ENCODE measurements at regions not wholly inside any gene's neighbourhood (a gene's known extent, or its start where the extent isn't known, plus 50 kb on each side); places are given as distances from the start of the nearest gene placed in this dataset.
"Not testable (repeated sequence)": the region's sequence is repeated elsewhere in the genome, so short reads cannot be mapped to it uniquely, and the experiment has no call there.

- Mint-ChIP-seq H3K4me1 (peaks cover 0 to 6% (median 0%) of the 10 kb centered on the region in 7 donors), H3K27me3 (peaks cover 0 to 25% (median 0%) of the 10 kb centered on the region in 5 donors), H3K9me3 (peaks cover 0 to 16% (median 5%) of the 10 kb centered on the region in 11 donors), H3K27ac (no peak overlapping the region), H3K4me3 (no peak overlapping the region), H3K36me3 (no peaks in the 10 kb centered on the region)
- Histone ChIP-seq H3K4me1 (ENCODE audit: control insufficient read depth in 2 of 2, insufficient read depth in 2 of 2, low read length in 2 of 2) (no peaks in the 10 kb centered on the region), H3K9me3 (ENCODE audit: control insufficient read depth in 2 of 3, low read length in 3 of 3) (no peaks in the 10 kb centered on the region), H3K27me3 (ENCODE audit: control insufficient read depth in 2 of 2, insufficient read depth in 2 of 2, low read length in 2 of 2) (no peaks in the 10 kb centered on the region), H3K36me3 (ENCODE audit: control insufficient read depth in 2 of 3, insufficient read depth in 3 of 3, low read length in 3 of 3) (no peaks in the 10 kb centered on the region), H3K27ac (ENCODE audit: low read depth, low read length) (no peak overlapping the region), H3K4me3 (ENCODE audit: low read length) (no peak overlapping the region)
- ChIA-PET CTCF (interaction anchor here (1.0 to 1.3 kb wide), 2 partner anchors 20 to 284 kb away, joined by 3 read pairs; no protein-coding TSS in a partner anchor), POLR2A (no interaction called here)
- intact Hi-C loops (cut with micrococcal nuclease), result no loop called here
- DNase-seq, result no peak
- ATAC-seq, result peak; percentile 32
These were observed 75.8 kb upstream of the ADRB2 start for GRCh38 chr5:148750614-148751013.

GRCh38 chr5:148751025-148751424 is 75.4 kb upstream of the ADRB2 start:
- POLR2A ChIA-PET, result no interaction called here
- H3K4me3 Mint-ChIP-seq, result no peak overlapping the region
- peaks cover 0 to 6% (median 0%) of the 10 kb centered on the region in 7 donors for H3K4me1 Mint-ChIP-seq
- intact Hi-C loops (cut with micrococcal nuclease), result no loop called here
- no peaks in the 10 kb centered on the region for H3K9me3 ChIP-seq (ENCODE audit: control insufficient read depth in 2 of 3, low read length in 3 of 3)
- H3K4me1 ChIP-seq (ENCODE audit: control insufficient read depth in 2 of 2, insufficient read depth in 2 of 2, low read length in 2 of 2), result no peaks in the 10 kb centered on the region
- H3K27me3 Mint-ChIP-seq, result peaks cover 0 to 25% (median 2%) of the 10 kb centered on the region in 5 donors
- H3K36me3 ChIP-seq (ENCODE audit: control insufficient read depth in 2 of 3, insufficient read depth in 3 of 3, low read length in 3 of 3), result no peaks in the 10 kb centered on the region
- no peak overlapping the region for H3K4me3 ChIP-seq (ENCODE audit: low read length)
- no peak overlapping the region for H3K27ac Mint-ChIP-seq
- H3K9me3 Mint-ChIP-seq, result peaks cover 0 to 19% (median 5%) of the 10 kb centered on the region in 11 donors
- CTCF ChIA-PET, result interaction anchor here (1.0 kb wide), 1 partner anchor 20 kb away, joined by 3 read pairs; no protein-coding TSS in a partner anchor
- no peaks in the 10 kb centered on the region for H3K36me3 Mint-ChIP-seq
- no peak for ATAC-seq
- DNase-seq, result no peak
- no peak overlapping the region for H3K27ac ChIP-seq (ENCODE audit: low read depth, low read length)
- H3K27me3 ChIP-seq (ENCODE audit: control insufficient read depth in 2 of 2, insufficient read depth in 2 of 2, low read length in 2 of 2), result no peaks in the 10 kb centered on the region

- H3K36me3 ChIP-seq (ENCODE audit: control insufficient read depth in 2 of 3, insufficient read depth in 3 of 3, low read length in 3 of 3); ATAC-seq; H3K36me3 Mint-ChIP-seq; intact Hi-C loops (cut with micrococcal nuclease); H3K9me3 ChIP-seq (ENCODE audit: control insufficient read depth in 2 of 3, low read length in 3 of 3); H3K4me1 Mint-ChIP-seq; H3K4me3 ChIP-seq (ENCODE audit: low read length); POLR2A ChIA-PET; CTCF ChIA-PET; DNase-seq; H3K27ac ChIP-seq (ENCODE audit: low read depth, low read length); H3K4me3 Mint-ChIP-seq; H3K27me3 ChIP-seq (ENCODE audit: control insufficient read depth in 2 of 2, insufficient read depth in 2 of 2, low read length in 2 of 2); H3K4me1 ChIP-seq (ENCODE audit: control insufficient read depth in 2 of 2, insufficient read depth in 2 of 2, low read length in 2 of 2); H3K27ac Mint-ChIP-seq: not testable (repeated sequence)
- Mint-ChIP-seq H3K9me3 (peaks cover 0 to 30% (median 6%) of the 10 kb centered on the region in 11 donors), H3K27me3 (peaks cover 7 to 31% (median 9%) of the 10 kb centered on the region in 5 donors)
These were observed 74.0 kb upstream of the ADRB2 start for GRCh38 chr5:148752375-148752774.

- H3K4me1 Mint-ChIP-seq, result no peaks in the 10 kb centered on the region
- no peak overlapping the region for H3K27ac Mint-ChIP-seq
- Histone ChIP-seq H3K27me3 (ENCODE audit: control insufficient read depth in 2 of 2, insufficient read depth in 2 of 2, low read length in 2 of 2) (no peaks in the 10 kb centered on the region), H3K27ac (ENCODE audit: low read depth, low read length) (no peak overlapping the region), H3K9me3 (ENCODE audit: control insufficient read depth in 2 of 3, low read length in 3 of 3) (no peaks in the 10 kb centered on the region), H3K4me3 (ENCODE audit: low read length) (no peak overlapping the region), H3K36me3 (ENCODE audit: control insufficient read depth in 2 of 3, insufficient read depth in 3 of 3, low read length in 3 of 3) (no peaks in the 10 kb centered on the region), H3K4me1 (ENCODE audit: control insufficient read depth in 2 of 2, insufficient read depth in 2 of 2, low read length in 2 of 2) (no peaks in the 10 kb centered on the region)
- POLR2A ChIA-PET, result no interaction called here
- DNase-seq (no peak), ATAC-seq (no peak)
- peaks cover 0 to 5% (median 0%) of the 10 kb centered on the region in 5 donors for H3K36me3 Mint-ChIP-seq
- H3K9me3 Mint-ChIP-seq, result peaks cover 0 to 38% (median 7%) of the 10 kb centered on the region in 11 donors
- CTCF ChIA-PET, result interaction anchor here (0.7 kb wide), 2 partner anchors 26 to 511 kb away, joined by 3 read pairs; no protein-coding TSS in a partner anchor
- H3K27me3 Mint-ChIP-seq, result peaks cover 9 to 45% (median 25%) of the 10 kb centered on the region in 5 donors
- intact Hi-C loops (cut with micrococcal nuclease), result no loop called here
- no peak overlapping the region for H3K4me3 Mint-ChIP-seq
These were observed 67.3 kb upstream of the ADRB2 start for GRCh38 chr5:148759101-148759500.

- Histone ChIP-seq H3K9me3 (ENCODE audit: control insufficient read depth in 2 of 3, low read length in 3 of 3) (no peaks in the 10 kb centered on the region), H3K4me3 (ENCODE audit: low read length) (no peak overlapping the region), H3K4me1 (ENCODE audit: control insufficient read depth in 2 of 2, insufficient read depth in 2 of 2, low read length in 2 of 2) (no peaks in the 10 kb centered on the region), H3K36me3 (ENCODE audit: control insufficient read depth in 2 of 3, insufficient read depth in 3 of 3, low read length in 3 of 3) (no peaks in the 10 kb centered on the region), H3K27me3 (ENCODE audit: control insufficient read depth in 2 of 2, insufficient read depth in 2 of 2, low read length in 2 of 2) (no peaks in the 10 kb centered on the region), H3K27ac (ENCODE audit: low read depth, low read length) (no peak overlapping the region)
- H3K4me1 Mint-ChIP-seq, result no peaks in the 10 kb centered on the region
- POLR2A ChIA-PET, result no interaction called here
- DNase-seq (no peak), ATAC-seq (peak; percentile 44)
- peaks cover 0 to 5% (median 0%) of the 10 kb centered on the region in 5 donors for H3K36me3 Mint-ChIP-seq
- peaks cover 1 to 48% (median 35%) of the 10 kb centered on the region in 5 donors for H3K27me3 Mint-ChIP-seq
- no peak overlapping the region for H3K27ac Mint-ChIP-seq
- intact Hi-C loops (cut with micrococcal nuclease), result no loop called here
- H3K4me3 Mint-ChIP-seq, result no peak overlapping the region
- CTCF ChIA-PET, result no interaction called here
- H3K9me3 Mint-ChIP-seq, result peaks cover 0 to 25% (median 5%) of the 10 kb centered on the region in 11 donors
These were observed 65.3 kb upstream of the ADRB2 start for GRCh38 chr5:148760945-148761638.

GRCh38 chr5:148763996-148764395 is 62.4 kb upstream of the ADRB2 start:
- Mint-ChIP-seq H3K36me3 (peaks cover 0 to 4% (median 0%) of the 10 kb centered on the region in 5 donors), H3K27ac (no peak overlapping the region), H3K4me3 (no peak overlapping the region), H3K27me3 (peaks cover 20 to 50% (median 43%) of the 10 kb centered on the region in 5 donors), H3K9me3 (no peaks in the 10 kb centered on the region), H3K4me1 (peaks cover 0 to 4% (median 0%) of the 10 kb centered on the region in 7 donors)
- Histone ChIP-seq H3K27ac (ENCODE audit: low read depth, low read length) (no peak overlapping the region), H3K9me3 (ENCODE audit: control insufficient read depth in 2 of 3, low read length in 3 of 3) (no peaks in the 10 kb centered on the region), H3K4me3 (ENCODE audit: low read length) (no peak overlapping the region), H3K36me3 (ENCODE audit: control insufficient read depth in 2 of 3, insufficient read depth in 3 of 3, low read length in 3 of 3) (no peaks in the 10 kb centered on the region), H3K4me1 (ENCODE audit: control insufficient read depth in 2 of 2, insufficient read depth in 2 of 2, low read length in 2 of 2) (no peaks in the 10 kb centered on the region), H3K27me3 (ENCODE audit: control insufficient read depth in 2 of 2, insufficient read depth in 2 of 2, low read length in 2 of 2) (peaks cover 0 to 3% of the 10 kb centered on the region in 2 donors)
- intact Hi-C loops (cut with micrococcal nuclease), result no loop called here
- DNase-seq (no peak), ATAC-seq (no peak)
- POLR2A ChIA-PET, result no interaction called here
- CTCF ChIA-PET, result interaction anchor here (0.5 kb wide), 1 partner anchor 8 kb away, joined by 4 read pairs; no protein-coding TSS in a partner anchor

GRCh38 chr5:148765061-148765460 is 61.4 kb upstream of the ADRB2 start:
- ATAC-seq (no peak), DNase-seq (no peak)
- H3K4me3 Mint-ChIP-seq, result no peak overlapping the region
- Histone ChIP-seq H3K9me3 (ENCODE audit: control insufficient read depth in 2 of 3, low read length in 3 of 3) (no peaks in the 10 kb centered on the region), H3K36me3 (ENCODE audit: control insufficient read depth in 2 of 3, insufficient read depth in 3 of 3, low read length in 3 of 3) (no peaks in the 10 kb centered on the region), H3K4me3 (ENCODE audit: low read length) (no peak overlapping the region), H3K4me1 (ENCODE audit: control insufficient read depth in 2 of 2, insufficient read depth in 2 of 2, low read length in 2 of 2) (no peaks in the 10 kb centered on the region), H3K27me3 (ENCODE audit: control insufficient read depth in 2 of 2, insufficient read depth in 2 of 2, low read length in 2 of 2) (peaks cover 0 to 3% of the 10 kb centered on the region in 2 donors), H3K27ac (ENCODE audit: low read depth, low read length) (no peak overlapping the region)
- intact Hi-C loops (cut with micrococcal nuclease), result no loop called here
- ChIA-PET POLR2A (no interaction called here), CTCF (no interaction called here)
- H3K27me3 Mint-ChIP-seq, result peaks cover 20 to 54% (median 39%) of the 10 kb centered on the region in 5 donors
- H3K27ac Mint-ChIP-seq, result no peak overlapping the region
- H3K4me1 Mint-ChIP-seq, result peaks cover 0 to 4% (median 0%) of the 10 kb centered on the region in 7 donors
- H3K36me3 Mint-ChIP-seq, result no peaks in the 10 kb centered on the region
- H3K9me3 Mint-ChIP-seq, result no peaks in the 10 kb centered on the region

Measured in naive thymus-derived CD4-positive, alpha-beta T cell (primary cell).